ENCODE measurements at regions not wholly inside any gene's neighbourhood (a gene's known extent, or its start where the extent isn't known, plus 50 kb on each side); places are given as distances from the start of the nearest gene placed in this dataset.

DNA sequence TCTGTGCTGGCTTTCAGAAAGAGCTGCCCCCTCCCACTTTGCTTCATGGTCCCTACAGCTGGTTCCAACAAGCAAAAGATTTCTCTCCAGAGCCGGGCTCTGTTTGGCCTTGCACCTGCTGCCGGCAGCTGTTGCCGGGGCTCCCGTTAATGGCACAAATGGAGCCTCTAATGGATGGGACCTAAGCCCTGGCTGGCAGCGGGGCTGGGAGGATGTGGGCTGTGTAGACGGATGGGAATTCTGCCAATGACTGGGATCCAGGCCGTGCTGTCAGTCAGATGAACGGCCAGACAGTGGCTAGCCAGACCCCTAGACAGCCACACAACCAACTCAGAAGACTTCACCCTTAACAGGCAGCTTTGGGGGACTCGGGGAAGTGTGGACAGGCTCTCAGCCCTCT is 88.0 kb downstream of the RPLP1 start:
- 69% methylated on average over 9 of the region's 9 CpGs for whole genome bisulfite sequencing, 2 donors
- Histone ChIP-seq H3K9me3 (no peaks in the 10 kb centered on the region), H3K4me1 (no peaks in the 10 kb centered on the region), H3K27me3 (peaks cover 0 to 5% (median 0%) of the 10 kb centered on the region in 7 donors), H3K4me3 (no peak overlapping the region), H3K36me3 (no peaks in the 10 kb centered on the region), H3K27ac (no peak overlapping the region)
- intact Hi-C loops (cut with DNase I) = no loop called here
- TF ChIP-seq, protein P1, sequence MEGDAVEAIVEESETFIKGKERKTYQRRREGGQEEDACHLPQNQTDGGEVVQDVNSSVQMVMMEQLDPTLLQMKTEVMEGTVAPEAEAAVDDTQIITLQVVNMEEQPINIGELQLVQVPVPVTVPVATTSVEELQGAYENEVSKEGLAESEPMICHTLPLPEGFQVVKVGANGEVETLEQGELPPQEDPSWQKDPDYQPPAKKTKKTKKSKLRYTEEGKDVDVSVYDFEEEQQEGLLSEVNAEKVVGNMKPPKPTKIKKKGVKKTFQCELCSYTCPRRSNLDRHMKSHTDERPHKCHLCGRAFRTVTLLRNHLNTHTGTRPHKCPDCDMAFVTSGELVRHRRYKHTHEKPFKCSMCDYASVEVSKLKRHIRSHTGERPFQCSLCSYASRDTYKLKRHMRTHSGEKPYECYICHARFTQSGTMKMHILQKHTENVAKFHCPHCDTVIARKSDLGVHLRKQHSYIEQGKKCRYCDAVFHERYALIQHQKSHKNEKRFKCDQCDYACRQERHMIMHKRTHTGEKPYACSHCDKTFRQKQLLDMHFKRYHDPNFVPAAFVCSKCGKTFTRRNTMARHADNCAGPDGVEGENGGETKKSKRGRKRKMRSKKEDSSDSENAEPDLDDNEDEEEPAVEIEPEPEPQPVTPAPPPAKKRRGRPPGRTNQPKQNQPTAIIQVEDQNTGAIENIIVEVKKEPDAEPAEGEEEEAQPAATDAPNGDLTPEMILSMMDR (IDR thresholded peaks at IDR 0.05) = no peak
- ATAC-seq (no peak), DNase-seq (no peak)

DNA sequence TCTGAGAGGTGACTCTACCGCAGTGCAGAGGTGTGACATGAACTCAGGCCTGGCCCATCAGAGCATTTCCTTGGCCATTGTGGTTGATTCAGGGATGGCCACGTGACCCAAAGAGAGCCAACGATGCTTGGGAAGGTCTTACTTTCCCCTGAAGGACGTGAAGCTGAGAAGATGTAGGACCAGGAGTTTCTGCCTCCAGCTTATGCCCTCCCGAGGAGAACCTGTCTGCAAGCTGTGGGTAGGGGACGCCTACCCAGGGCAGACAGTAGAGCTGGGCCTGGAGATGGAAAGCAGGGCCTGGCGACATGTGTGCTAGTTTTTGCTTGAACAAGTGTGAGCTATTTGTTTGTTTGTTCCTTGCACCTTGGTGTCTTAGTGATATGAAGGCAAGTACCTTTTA is 89.4 kb downstream of the RPLP1 start:
- H3K4me1 ChIP-seq = no peaks in the 10 kb centered on the region
- peaks cover 0 to 5% (median 0%) of the 10 kb centered on the region in 7 donors for H3K27me3 ChIP-seq
- no peak overlapping the region for H3K4me3 ChIP-seq
- intact Hi-C loops (cut with DNase I) = no loop called here
- ATAC-seq (no peak), DNase-seq (no peak)
- WGBS, 2 donors = 87 to 91% methylated on average over 7 of the region's 7 CpGs
- H3K27ac ChIP-seq = no peak overlapping the region
- TF ChIP-seq, protein P1 (IDR thresholded peaks at IDR 0.05) = no peak
- H3K9me3 ChIP-seq = no peaks in the 10 kb centered on the region
- H3K36me3 ChIP-seq = no peaks in the 10 kb centered on the region

DNA sequence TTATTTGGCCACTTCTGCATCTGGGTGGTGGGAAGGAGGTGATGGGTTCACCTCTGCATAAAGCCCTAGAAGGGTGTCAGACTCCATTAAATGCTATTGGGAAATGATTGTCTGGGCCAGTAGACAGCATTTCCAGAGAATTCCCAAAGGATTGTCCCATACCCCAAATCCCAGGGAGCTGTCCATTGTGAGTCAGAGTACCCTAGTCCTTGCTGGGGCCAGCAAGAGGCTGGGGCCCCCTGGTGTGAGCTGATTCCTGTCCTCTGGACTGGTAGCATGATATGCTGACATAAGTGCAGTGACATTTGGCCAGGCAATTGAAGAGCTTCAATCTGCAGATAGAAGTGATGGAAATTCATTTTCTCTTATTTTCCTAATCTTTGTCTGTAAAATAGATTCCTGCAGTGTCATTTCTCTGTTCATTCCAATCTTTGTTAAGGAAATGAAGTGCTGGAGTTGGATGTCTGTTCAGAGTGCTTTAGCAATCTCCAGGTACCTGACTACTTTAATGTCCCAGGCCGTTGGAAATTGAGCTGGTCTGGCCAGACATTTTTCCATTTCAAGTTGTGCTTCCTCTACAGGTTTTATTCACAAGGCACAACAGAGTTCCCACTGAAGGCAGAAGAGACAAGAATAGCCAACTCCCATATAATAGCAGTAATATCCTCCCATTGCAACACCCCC is 91.2 kb downstream of the RPLP1 start:
- no peak overlapping the region for H3K4me3 ChIP-seq
- H3K4me1 ChIP-seq = peaks cover 0 to 6% (median 0%) of the 10 kb centered on the region in 9 donors
- DNase-seq = no peak
- no peaks in the 10 kb centered on the region for H3K36me3 ChIP-seq
- ATAC-seq = no peak
- intact Hi-C loops (cut with DNase I) = no loop called here
- TF ChIP-seq, protein P1 (IDR thresholded peaks at IDR 0.05) = no peak
- WGBS, 2 donors = 58 to 64% methylated on average over 1 of the region's 1 CpG
- peaks cover 0 to 6% (median 0%) of the 10 kb centered on the region in 7 donors for H3K27me3 ChIP-seq
- no peaks in the 10 kb centered on the region for H3K9me3 ChIP-seq
- H3K27ac ChIP-seq = no peak overlapping the region

DNA sequence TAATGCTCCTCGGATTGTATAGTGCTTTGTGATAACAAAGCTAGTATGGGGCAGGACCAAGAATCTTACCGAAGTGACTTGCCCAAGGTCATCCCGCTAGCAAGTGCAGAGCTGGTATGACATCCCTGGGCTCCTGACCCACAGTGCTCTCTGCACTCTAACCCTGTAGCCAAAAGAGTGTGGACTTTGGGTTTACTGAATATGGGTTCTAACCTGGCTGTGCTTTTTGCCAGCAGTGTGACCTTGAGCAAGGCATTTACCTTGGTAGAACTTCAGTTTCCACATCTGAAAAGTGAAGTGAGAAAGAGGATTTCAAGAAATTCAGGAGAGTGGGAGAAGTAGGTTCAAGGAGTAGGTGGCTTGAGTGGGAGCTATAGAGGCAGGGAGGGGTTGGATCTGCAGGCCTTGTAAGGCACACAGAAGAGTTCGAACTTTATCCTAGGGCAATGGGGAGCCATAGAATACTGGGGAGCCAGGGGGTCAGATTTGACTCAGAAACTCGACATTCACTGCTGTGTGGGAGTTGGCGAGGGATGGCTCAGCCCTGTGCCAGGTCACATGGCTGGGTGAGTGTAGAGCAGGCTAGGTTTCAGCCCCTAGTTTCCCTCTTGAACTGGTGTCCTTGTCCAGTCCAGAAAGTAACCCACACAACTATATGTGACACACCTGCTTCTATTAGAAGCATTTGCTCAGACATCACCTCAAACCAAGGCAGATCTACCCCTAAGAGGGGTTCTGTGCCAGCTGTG is 91.9 kb downstream of the RPLP1 start:
- WGBS, 2 donors = 77 to 84% methylated on average over 6 of the region's 6 CpGs
- ATAC-seq = no peak

More for the DNA sequence above, 91.9 kb downstream of the RPLP1 start:
- Histone ChIP-seq H3K36me3 (no peaks in the 10 kb centered on the region), H3K27me3 (peaks cover 0 to 6% (median 0%) of the 10 kb centered on the region in 7 donors), H3K9me3 (no peaks in the 10 kb centered on the region), H3K4me1 (peaks cover 0 to 13% (median 2%) of the 10 kb centered on the region in 9 donors), H3K4me3 (no peak overlapping the region), H3K27ac (no peak overlapping the region)
- TF ChIP-seq, protein P1 (IDR thresholded peaks at IDR 0.05) = no peak
- DNase-seq = no peak
- intact Hi-C loops (cut with DNase I) = no loop called here

Measured in heart right ventricle (tissue), 16 donors.